ENCODE measurements at regions not wholly inside any gene's neighbourhood (a gene's known extent, or its start where the extent isn't known, plus 50 kb on each side); places are given as distances from the start of the nearest gene placed in this dataset.

DNA sequence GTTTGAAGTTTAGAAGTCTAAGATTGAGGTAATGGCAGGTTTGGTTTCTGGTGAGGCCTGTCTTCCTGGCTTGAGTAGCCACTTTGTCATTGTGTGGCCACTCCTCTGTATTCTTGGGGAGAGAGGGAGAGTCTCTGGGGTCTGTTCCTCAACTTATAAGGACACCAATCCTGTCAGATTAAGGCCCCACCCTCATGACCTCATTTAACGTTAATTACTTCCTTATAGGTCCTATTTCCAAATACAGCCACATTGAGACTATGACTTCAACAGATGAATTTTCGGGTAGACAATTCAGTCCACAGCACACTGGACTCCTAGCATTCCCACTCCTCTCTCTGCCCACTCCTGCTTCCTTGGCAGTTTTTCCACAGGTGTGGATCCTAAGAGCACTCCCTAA lies 350.8 kb upstream of the CASK start:
- WGBS, 2 donors: 41 to 92% methylated on average over 2 of the region's 2 CpGs
- DNase-seq (no peak), ATAC-seq (ENCODE audit: insufficient read depth, low FRiP score) (no peak)
- no peak overlapping the region for H3K9ac ChIP-seq (ENCODE audit: insufficient read depth in 1 of 2, low read length in 2 of 2)
- H3K36me3 ChIP-seq (ENCODE audit: control insufficient read depth in 4 of 4, insufficient read depth in 4 of 4, low read length in 4 of 4): no peaks in the 10 kb centered on the region
- H3K27me3 ChIP-seq (ENCODE audit: control insufficient read depth in 3 of 3, insufficient read depth in 3 of 3, low read length in 2 of 3): peaks cover 6 to 24% (median 9%) of the 10 kb centered on the region in 3 donors
- no peaks in the 10 kb centered on the region for H3K4me1 ChIP-seq (ENCODE audit: control insufficient read depth in 5 of 5, insufficient read depth in 5 of 5, low read length in 5 of 5)
- no peak overlapping the region for H3K27ac ChIP-seq (ENCODE audit: low read depth in 1 of 2, low read length in 1 of 2)
- TF ChIP-seq, protein P1, sequence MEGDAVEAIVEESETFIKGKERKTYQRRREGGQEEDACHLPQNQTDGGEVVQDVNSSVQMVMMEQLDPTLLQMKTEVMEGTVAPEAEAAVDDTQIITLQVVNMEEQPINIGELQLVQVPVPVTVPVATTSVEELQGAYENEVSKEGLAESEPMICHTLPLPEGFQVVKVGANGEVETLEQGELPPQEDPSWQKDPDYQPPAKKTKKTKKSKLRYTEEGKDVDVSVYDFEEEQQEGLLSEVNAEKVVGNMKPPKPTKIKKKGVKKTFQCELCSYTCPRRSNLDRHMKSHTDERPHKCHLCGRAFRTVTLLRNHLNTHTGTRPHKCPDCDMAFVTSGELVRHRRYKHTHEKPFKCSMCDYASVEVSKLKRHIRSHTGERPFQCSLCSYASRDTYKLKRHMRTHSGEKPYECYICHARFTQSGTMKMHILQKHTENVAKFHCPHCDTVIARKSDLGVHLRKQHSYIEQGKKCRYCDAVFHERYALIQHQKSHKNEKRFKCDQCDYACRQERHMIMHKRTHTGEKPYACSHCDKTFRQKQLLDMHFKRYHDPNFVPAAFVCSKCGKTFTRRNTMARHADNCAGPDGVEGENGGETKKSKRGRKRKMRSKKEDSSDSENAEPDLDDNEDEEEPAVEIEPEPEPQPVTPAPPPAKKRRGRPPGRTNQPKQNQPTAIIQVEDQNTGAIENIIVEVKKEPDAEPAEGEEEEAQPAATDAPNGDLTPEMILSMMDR (IDR thresholded peaks at IDR 0.05; ENCODE audit: control extremely low read depth, extremely low read depth): no peak
- no peak overlapping the region for H3K4me3 ChIP-seq
- peaks cover 0 to 2% (median 0%) of the 10 kb centered on the region in 4 donors for H3K9me3 ChIP-seq (ENCODE audit: control insufficient read depth in 4 of 4, insufficient read depth in 3 of 4, low read length in 3 of 4)

DNA sequence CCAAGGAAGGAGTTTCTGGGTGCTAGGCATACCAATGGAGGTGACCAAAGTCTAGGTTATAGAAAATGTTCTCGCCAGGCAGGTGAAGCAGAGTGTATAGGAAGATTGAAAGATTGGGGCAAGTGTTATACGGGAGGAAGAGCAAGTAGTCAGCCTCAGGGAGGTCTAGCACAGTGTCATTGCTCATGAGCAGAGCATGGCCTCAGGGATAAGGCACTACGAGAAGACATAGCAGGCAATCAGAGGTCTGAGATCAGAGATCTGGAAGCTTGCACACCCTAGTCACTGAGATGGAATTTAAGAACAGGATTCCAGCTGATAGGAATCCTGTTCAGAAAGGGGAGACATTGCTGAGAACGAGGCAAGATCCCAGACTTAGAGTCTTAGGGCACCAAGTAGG lies 350.0 kb upstream of the CASK start:
- Histone ChIP-seq H3K9ac (ENCODE audit: insufficient read depth in 1 of 2, low read length in 2 of 2) (no peak overlapping the region), H3K4me3 (no peak overlapping the region), H3K27ac (ENCODE audit: low read depth in 1 of 2, low read length in 1 of 2) (no peak overlapping the region), H3K4me1 (ENCODE audit: control insufficient read depth in 5 of 5, insufficient read depth in 5 of 5, low read length in 5 of 5) (no peaks in the 10 kb centered on the region), H3K36me3 (ENCODE audit: control insufficient read depth in 4 of 4, insufficient read depth in 4 of 4, low read length in 4 of 4) (no peaks in the 10 kb centered on the region), H3K27me3 (ENCODE audit: control insufficient read depth in 3 of 3, insufficient read depth in 3 of 3, low read length in 2 of 3) (peaks cover under 1 to 26% (median 7%) of the 10 kb centered on the region in 3 donors), H3K9me3 (ENCODE audit: control insufficient read depth in 4 of 4, insufficient read depth in 3 of 4, low read length in 3 of 4) (peaks cover 0 to 2% (median 0%) of the 10 kb centered on the region in 4 donors)
- TF ChIP-seq, protein P1 (IDR thresholded peaks at IDR 0.05; ENCODE audit: control extremely low read depth, extremely low read depth): no peak
- ATAC-seq (ENCODE audit: insufficient read depth, low FRiP score): no peak
- WGBS, 2 donors: 72 to 90% methylated on average over 4 of the region's 4 CpGs
- DNase-seq: no peak

DNA sequence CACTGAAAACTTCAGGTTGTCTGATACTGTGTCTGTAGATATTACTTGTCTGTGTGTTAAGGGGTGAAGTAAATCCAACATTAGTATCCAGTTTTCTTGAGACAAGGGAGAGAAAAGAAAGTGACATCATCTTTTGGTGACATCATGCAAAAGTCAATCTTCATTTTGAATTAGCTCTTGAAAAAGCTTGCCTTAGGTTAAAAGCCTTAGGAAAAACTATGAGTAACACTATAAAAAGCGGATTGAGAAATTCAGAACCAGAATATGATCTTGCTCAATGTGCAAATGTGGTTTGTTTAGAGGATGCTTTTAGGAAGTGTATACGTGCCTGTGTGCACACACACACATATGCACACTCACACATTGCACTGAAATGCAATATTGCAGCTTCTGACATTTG lies 345.8 kb upstream of the CASK start:
- 57 to 77% methylated on average over 2 of the region's 2 CpGs for WGBS, 2 donors
- Histone ChIP-seq H3K4me3 (no peak overlapping the region), H3K27me3 (ENCODE audit: control insufficient read depth in 3 of 3, insufficient read depth in 3 of 3, low read length in 2 of 3) (peaks cover 0 to 37% (median 5%) of the 10 kb centered on the region in 3 donors), H3K9me3 (ENCODE audit: control insufficient read depth in 4 of 4, insufficient read depth in 3 of 4, low read length in 3 of 4) (peaks cover 0 to 2% (median 0%) of the 10 kb centered on the region in 4 donors), H3K36me3 (ENCODE audit: control insufficient read depth in 4 of 4, insufficient read depth in 4 of 4, low read length in 4 of 4) (no peaks in the 10 kb centered on the region), H3K27ac (ENCODE audit: low read depth in 1 of 2, low read length in 1 of 2) (no peak overlapping the region), H3K4me1 (ENCODE audit: control insufficient read depth in 5 of 5, insufficient read depth in 5 of 5, low read length in 5 of 5) (no peaks in the 10 kb centered on the region), H3K9ac (ENCODE audit: insufficient read depth in 1 of 2, low read length in 2 of 2) (no peak overlapping the region)
- TF ChIP-seq, protein P1 (IDR thresholded peaks at IDR 0.05; ENCODE audit: control extremely low read depth, extremely low read depth): no peak
- ATAC-seq (ENCODE audit: insufficient read depth, low FRiP score) (no peak), DNase-seq (no peak)

DNA sequence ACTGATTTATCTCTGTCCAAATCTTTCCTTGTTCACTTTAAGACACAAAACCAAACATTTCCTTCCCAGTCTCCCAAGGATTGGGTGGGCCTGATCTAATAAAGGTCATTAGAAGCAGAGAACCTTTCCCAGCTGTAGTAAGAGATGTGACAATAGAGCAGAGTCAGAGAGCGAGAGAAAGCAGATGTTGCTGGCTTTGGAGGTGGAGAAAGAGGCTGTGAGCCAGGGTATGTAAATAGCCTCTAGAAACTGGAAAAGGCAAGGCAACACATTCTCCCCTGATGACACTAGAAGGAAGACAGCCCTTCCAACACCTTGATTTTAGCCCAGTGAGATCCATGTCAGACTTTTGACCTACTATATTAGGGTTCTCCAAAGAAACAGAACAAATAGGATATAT lies 337.5 kb upstream of the CASK start:
- Histone ChIP-seq H3K27me3 (ENCODE audit: control insufficient read depth in 3 of 3, insufficient read depth in 3 of 3, low read length in 2 of 3) (peaks cover 0 to 9% (median 3%) of the 10 kb centered on the region in 3 donors), H3K36me3 (ENCODE audit: control insufficient read depth in 4 of 4, insufficient read depth in 4 of 4, low read length in 4 of 4) (no peaks in the 10 kb centered on the region), H3K4me3 (no peak overlapping the region), H3K27ac (ENCODE audit: low read depth in 1 of 2, low read length in 1 of 2) (no peak overlapping the region), H3K9me3 (ENCODE audit: control insufficient read depth in 4 of 4, insufficient read depth in 3 of 4, low read length in 3 of 4) (no peaks in the 10 kb centered on the region), H3K4me1 (ENCODE audit: control insufficient read depth in 5 of 5, insufficient read depth in 5 of 5, low read length in 5 of 5) (no peaks in the 10 kb centered on the region), H3K9ac (ENCODE audit: insufficient read depth in 1 of 2, low read length in 2 of 2) (no peak overlapping the region)
- ATAC-seq (ENCODE audit: insufficient read depth, low FRiP score) (no peak), DNase-seq (no peak)
- WGBS, 2 donors: 80 to 93% methylated on average over 1 of the region's 1 CpG
- TF ChIP-seq, protein P1 (IDR thresholded peaks at IDR 0.05; ENCODE audit: control extremely low read depth, extremely low read depth): no peak
